ENCODE measurements at regions not wholly inside any gene's neighbourhood (a gene's known extent, or its start where the extent isn't known, plus 50 kb on each side); places are given as distances from the start of the nearest gene placed in this dataset.

DNA sequence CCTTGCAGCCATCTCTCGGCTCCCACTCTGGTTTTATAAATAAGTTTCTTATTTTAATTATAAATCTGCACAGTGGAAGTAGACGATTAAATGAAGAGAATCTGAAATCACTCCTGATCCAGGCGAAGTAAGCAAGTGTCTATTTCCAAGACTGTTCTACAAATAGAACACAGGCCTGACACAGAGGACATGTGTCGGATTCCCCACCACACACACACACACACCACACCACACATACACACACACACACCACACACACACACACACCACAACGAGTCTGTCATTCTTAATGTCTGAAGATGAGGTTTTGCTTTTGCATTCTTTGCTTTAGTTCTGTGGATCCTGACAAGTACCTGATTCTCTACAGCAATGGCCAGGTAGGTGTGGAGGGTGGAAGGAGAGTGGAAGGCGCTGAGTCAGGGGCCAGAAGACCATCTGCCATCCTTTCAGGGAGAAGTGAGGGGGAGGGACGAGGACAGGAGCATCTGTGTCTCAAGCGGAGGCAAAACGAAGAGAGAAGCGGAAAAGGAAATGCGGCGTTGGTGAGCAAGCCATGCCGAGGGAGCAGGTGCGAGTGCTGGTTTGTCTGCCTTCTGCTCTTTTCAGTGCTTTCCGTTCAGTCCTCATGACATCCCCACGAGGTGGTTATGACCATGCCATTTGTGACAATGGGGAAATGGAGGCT lies 110.2 kb downstream of the TEX26 start:
- H3K27me3 ChIP-seq (replicated peaks in 2 of 5; ENCODE audit: control insufficient read depth in 4 of 5, insufficient read depth in 5 of 5, low read length in 4 of 5) = peaks cover 0 to 73% (median 24%) of the 10 kb centered on the region in 5 experiments
- peaks cover 8 to 31% (median 28%) of the 10 kb centered on the region in 4 experiments for H3K4me1 ChIP-seq (ENCODE audit: control extremely low read depth in 1 of 4, control insufficient read depth in 4 of 4, insufficient read depth in 4 of 4, low read length in 3 of 4)
- 83% methylated on average over 12 of the region's 16 CpGs for WGBS (ENCODE audit: insufficient coverage)
- H3K36me3 ChIP-seq (ENCODE audit: control insufficient read depth in 4 of 4, insufficient read depth in 4 of 4, low read length in 3 of 4) = no peaks in the 10 kb centered on the region
- no peak overlapping the region for H3K4me3 ChIP-seq (ENCODE audit: control insufficient read depth in 1 of 7, extremely low read depth in 1 of 7, insufficient read depth in 4 of 7, low read depth in 2 of 7, low read length in 6 of 7)
- DNase-seq = no peak
- POLR2A ChIA-PET = no interaction called here
- no peak overlapping the region for H3K27ac ChIP-seq (ENCODE audit: insufficient read depth in 1 of 2, low read depth in 1 of 2, low read length in 2 of 2, poor library complexity in 1 of 2, severe bottlenecking in 2 of 2)
- no peaks in the 10 kb centered on the region for H3K9me3 ChIP-seq (ENCODE audit: control extremely low read depth in 1 of 5, control insufficient read depth in 4 of 5, insufficient read depth in 2 of 5, low read depth in 1 of 5, low read length in 4 of 5)
- CTCF ChIA-PET = interaction anchor here (0.6 kb wide), 1 partner anchor 20 kb away, joined by 4 read pairs; no protein-coding TSS in a partner anchor

DNA sequence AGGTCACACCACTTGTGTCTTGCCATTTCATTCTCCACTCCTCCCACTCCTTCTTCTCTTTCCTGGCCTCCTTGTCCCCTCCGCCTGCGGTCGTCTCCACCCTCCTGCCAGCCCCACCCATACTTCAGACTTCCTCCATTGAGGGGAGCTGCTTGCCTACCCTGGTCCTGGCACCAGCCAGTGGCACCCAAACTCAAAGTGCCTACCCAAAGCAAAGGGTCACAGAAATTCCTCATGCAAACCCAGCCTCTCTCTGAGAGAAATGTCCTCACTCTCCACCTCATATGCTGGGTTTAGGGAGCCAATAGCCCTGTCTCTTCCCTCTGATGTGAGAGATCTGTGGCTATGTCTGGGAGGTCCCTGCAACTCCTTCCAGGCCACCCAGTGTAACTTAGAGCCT lies 109.6 kb downstream of the TEX26 start:
- ChIA-PET POLR2A (no interaction called here), CTCF (no interaction called here)
- peaks cover 0 to 73% (median 27%) of the 10 kb centered on the region in 5 experiments for H3K27me3 ChIP-seq (replicated peaks in 2 of 5; ENCODE audit: control insufficient read depth in 4 of 5, insufficient read depth in 5 of 5, low read length in 4 of 5)
- 7% methylated on average over 3 of the region's 3 CpGs for WGBS (ENCODE audit: insufficient coverage)
- no peak for DNase-seq
- peaks cover 8 to 31% (median 28%) of the 10 kb centered on the region in 4 experiments for H3K4me1 ChIP-seq (ENCODE audit: control extremely low read depth in 1 of 4, control insufficient read depth in 4 of 4, insufficient read depth in 4 of 4, low read length in 3 of 4)
- H3K9me3 ChIP-seq (ENCODE audit: control extremely low read depth in 1 of 5, control insufficient read depth in 4 of 5, insufficient read depth in 2 of 5, low read depth in 1 of 5, low read length in 4 of 5) = no peaks in the 10 kb centered on the region
- H3K4me3 ChIP-seq (ENCODE audit: control insufficient read depth in 1 of 7, extremely low read depth in 1 of 7, insufficient read depth in 4 of 7, low read depth in 2 of 7, low read length in 6 of 7) = no peak overlapping the region
- H3K27ac ChIP-seq (ENCODE audit: insufficient read depth in 1 of 2, low read depth in 1 of 2, low read length in 2 of 2, poor library complexity in 1 of 2, severe bottlenecking in 2 of 2) = no peak overlapping the region
- H3K36me3 ChIP-seq (ENCODE audit: control insufficient read depth in 4 of 4, insufficient read depth in 4 of 4, low read length in 3 of 4) = no peaks in the 10 kb centered on the region

DNA sequence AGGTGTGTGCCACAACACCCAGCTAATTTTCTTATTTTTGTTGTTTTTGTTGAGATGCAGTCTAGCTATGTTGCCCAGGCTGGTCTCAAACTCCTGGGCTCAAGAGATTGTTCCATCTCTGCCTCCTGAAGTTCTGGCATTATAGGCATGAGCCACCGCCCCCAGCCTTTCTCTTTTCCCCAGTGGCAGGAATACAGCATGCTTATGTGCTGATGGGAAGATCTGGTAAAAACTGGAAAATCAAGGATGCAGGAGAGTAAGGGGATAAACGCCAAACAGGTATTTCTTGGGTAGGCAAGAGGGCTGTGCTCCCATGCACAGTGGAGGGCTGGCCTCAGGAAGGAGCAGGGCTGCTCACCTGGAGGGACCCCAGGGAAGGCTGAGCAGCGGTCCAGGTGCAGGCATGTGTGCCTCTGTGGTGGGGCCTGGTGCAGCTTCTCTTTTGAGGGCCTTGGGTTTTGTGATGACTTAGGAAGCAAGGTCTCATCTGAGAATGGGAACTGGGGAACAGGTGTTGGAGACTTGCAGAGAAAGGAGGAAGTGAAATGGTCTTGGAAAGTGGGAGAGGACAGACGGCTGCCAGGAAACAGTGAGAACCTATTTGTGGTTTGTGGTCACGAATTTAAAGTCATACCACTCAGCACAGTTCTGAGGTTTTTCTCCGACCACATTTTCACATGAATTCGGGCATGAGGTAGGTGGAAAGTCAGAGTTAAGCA lies 106.5 kb downstream of the TEX26 start:
- ChIA-PET CTCF (interaction anchor here (1.0 to 4.3 kb wide), 3 partner anchors 10 to 110 kb away, joined by 3 to 13 read pairs (median 4); no protein-coding TSS in a partner anchor), POLR2A (interaction anchor here (0.5 kb wide), 1 partner anchor 32 kb away, joined by 3 read pairs; no protein-coding TSS in a partner anchor)
- Histone ChIP-seq H3K4me1 (ENCODE audit: control extremely low read depth in 1 of 4, control insufficient read depth in 4 of 4, insufficient read depth in 4 of 4, low read length in 3 of 4) (peaks cover 8 to 14% (median 12%) of the 10 kb centered on the region in 4 experiments), H3K9me3 (ENCODE audit: control extremely low read depth in 1 of 5, control insufficient read depth in 4 of 5, insufficient read depth in 2 of 5, low read depth in 1 of 5, low read length in 4 of 5) (no peaks in the 10 kb centered on the region), H3K27me3 (replicated peaks in 2 of 5; ENCODE audit: control insufficient read depth in 4 of 5, insufficient read depth in 5 of 5, low read length in 4 of 5) (peaks cover 0 to 90% (median 40%) of the 10 kb centered on the region in 5 experiments), H3K4me3 (ENCODE audit: control insufficient read depth in 1 of 7, extremely low read depth in 1 of 7, insufficient read depth in 4 of 7, low read depth in 2 of 7, low read length in 6 of 7) (no peak overlapping the region), H3K27ac (ENCODE audit: insufficient read depth in 1 of 2, low read depth in 1 of 2, low read length in 2 of 2, poor library complexity in 1 of 2, severe bottlenecking in 2 of 2) (no peak overlapping the region), H3K36me3 (ENCODE audit: control insufficient read depth in 4 of 4, insufficient read depth in 4 of 4, low read length in 3 of 4) (no peaks in the 10 kb centered on the region)
- WGBS (ENCODE audit: insufficient coverage) = 21% methylated on average over 6 of the region's 7 CpGs
- DNase-seq = peak; percentile 63 to 88 (median 83)

DNA sequence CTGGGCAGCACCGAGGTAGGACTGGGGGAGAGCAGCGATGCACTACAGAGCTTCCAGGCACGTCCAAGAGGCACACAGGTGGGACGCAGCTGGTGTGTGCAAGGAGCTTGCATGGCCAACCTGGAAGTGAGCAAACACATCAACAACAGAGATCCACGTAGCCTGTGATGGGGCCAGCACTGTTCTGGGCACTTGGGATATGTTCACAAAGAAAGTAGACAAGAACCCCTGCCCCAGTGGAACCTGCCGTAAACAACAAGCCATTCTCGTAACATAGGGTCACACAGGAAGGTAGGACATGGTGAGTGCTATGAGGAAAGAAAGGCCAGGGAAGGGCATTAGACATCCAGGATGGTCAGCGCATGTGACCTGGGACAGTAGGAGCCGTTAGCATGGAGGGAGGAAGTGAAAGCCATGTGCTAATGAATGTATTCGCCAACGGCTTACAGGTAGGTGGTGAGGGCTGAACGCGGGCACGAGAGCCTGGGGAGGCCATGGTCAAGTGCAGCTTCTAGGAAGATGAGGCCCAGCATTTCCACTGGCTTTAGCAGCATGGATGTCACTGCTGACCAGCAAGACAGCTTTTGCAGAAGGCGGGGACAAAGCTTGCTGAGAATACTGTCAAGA lies 105.5 kb downstream of the TEX26 start:
- Histone ChIP-seq H3K36me3 (ENCODE audit: control insufficient read depth in 4 of 4, insufficient read depth in 4 of 4, low read length in 3 of 4) (no peaks in the 10 kb centered on the region), H3K27ac (ENCODE audit: insufficient read depth in 1 of 2, low read depth in 1 of 2, low read length in 2 of 2, poor library complexity in 1 of 2, severe bottlenecking in 2 of 2) (no peak overlapping the region), H3K27me3 (replicated peaks in 2 of 5; ENCODE audit: control insufficient read depth in 4 of 5, insufficient read depth in 5 of 5, low read length in 4 of 5) (peaks cover 0 to 87% (median 40%) of the 10 kb centered on the region in 5 experiments), H3K4me3 (ENCODE audit: control insufficient read depth in 1 of 7, extremely low read depth in 1 of 7, insufficient read depth in 4 of 7, low read depth in 2 of 7, low read length in 6 of 7) (no peak overlapping the region), H3K4me1 (ENCODE audit: control extremely low read depth in 1 of 4, control insufficient read depth in 4 of 4, insufficient read depth in 4 of 4, low read length in 3 of 4) (peaks cover 8 to 14% (median 12%) of the 10 kb centered on the region in 4 experiments), H3K9me3 (ENCODE audit: control extremely low read depth in 1 of 5, control insufficient read depth in 4 of 5, insufficient read depth in 2 of 5, low read depth in 1 of 5, low read length in 4 of 5) (no peaks in the 10 kb centered on the region)
- POLR2A ChIA-PET = interaction anchor here (0.5 kb wide), 1 partner anchor 31 kb away, joined by 3 read pairs; no protein-coding TSS in a partner anchor
- CTCF ChIA-PET = interaction anchor here (1.0 to 4.3 kb wide), 3 partner anchors 9 to 111 kb away, joined by 3 to 13 read pairs (median 4); no protein-coding TSS in a partner anchor
- no peak for DNase-seq
- WGBS (ENCODE audit: insufficient coverage) = 83% methylated on average over 14 of the region's 15 CpGs

DNA sequence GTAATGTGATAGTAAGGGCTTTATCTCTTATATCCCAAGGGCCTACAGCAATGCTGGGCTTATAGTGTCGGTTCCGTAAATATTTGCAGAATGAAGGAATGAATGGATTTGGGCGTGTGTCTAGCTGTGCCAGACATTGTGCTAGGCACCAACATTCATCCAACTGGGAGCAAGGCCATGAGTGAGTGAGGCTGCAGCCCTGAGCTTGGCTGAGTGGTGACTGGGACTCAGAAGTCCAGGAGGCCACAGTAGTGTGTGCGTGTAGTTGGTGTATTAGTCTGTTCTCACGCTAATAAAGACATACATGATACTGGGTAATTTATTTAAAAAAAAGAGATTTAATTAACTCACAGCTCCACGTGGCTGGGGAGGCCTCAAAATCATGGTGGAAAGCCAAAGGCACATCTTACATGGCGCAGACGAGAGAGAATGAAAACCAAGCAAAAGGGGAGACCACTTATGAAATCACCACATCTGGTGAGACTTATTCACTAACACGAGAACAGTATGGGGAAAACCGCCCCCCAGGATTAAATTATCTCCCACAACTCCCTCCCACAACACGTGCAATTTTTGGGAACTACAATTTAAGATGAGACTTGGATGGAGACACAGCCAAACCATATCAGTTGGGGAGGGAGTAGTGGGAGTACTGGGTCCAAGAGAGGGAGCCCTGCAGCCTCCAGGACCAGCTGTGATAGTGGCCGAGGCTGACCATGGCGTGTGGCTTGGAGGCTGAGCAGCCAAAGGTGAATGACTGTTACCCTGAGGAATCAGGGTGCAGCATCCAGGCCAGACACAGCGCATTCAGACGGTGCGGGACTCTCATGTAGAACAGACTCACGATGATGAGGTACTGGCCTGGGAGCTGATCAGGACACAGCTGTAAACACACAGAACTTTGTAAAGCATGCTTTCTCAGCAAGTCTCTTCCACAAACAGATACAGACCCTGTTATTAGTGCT lies 104.6 kb downstream of the TEX26 start:
- no peaks in the 10 kb centered on the region for H3K9me3 ChIP-seq (ENCODE audit: control extremely low read depth in 1 of 5, control insufficient read depth in 4 of 5, insufficient read depth in 2 of 5, low read depth in 1 of 5, low read length in 4 of 5)
- no peaks in the 10 kb centered on the region for H3K36me3 ChIP-seq (ENCODE audit: control insufficient read depth in 4 of 4, insufficient read depth in 4 of 4, low read length in 3 of 4)
- H3K27ac ChIP-seq (ENCODE audit: insufficient read depth in 1 of 2, low read depth in 1 of 2, low read length in 2 of 2, poor library complexity in 1 of 2, severe bottlenecking in 2 of 2) = no peak overlapping the region
- DNase-seq = no peak
- peaks cover 8 to 14% (median 12%) of the 10 kb centered on the region in 4 experiments for H3K4me1 ChIP-seq (ENCODE audit: control extremely low read depth in 1 of 4, control insufficient read depth in 4 of 4, insufficient read depth in 4 of 4, low read length in 3 of 4)
- no peak overlapping the region for H3K4me3 ChIP-seq (ENCODE audit: control insufficient read depth in 1 of 7, extremely low read depth in 1 of 7, insufficient read depth in 4 of 7, low read depth in 2 of 7, low read length in 6 of 7)
- ChIA-PET CTCF (interaction anchor here (4.3 kb wide), 1 partner anchor 12 kb away, joined by 13 read pairs; no protein-coding TSS in a partner anchor), POLR2A (no interaction called here)
- H3K27me3 ChIP-seq (replicated peaks in 2 of 5; ENCODE audit: control insufficient read depth in 4 of 5, insufficient read depth in 5 of 5, low read length in 4 of 5) = peaks cover 0 to 87% (median 45%) of the 10 kb centered on the region in 5 experiments
- WGBS (ENCODE audit: insufficient coverage) = 86% methylated on average over 13 of the region's 17 CpGs

DNA sequence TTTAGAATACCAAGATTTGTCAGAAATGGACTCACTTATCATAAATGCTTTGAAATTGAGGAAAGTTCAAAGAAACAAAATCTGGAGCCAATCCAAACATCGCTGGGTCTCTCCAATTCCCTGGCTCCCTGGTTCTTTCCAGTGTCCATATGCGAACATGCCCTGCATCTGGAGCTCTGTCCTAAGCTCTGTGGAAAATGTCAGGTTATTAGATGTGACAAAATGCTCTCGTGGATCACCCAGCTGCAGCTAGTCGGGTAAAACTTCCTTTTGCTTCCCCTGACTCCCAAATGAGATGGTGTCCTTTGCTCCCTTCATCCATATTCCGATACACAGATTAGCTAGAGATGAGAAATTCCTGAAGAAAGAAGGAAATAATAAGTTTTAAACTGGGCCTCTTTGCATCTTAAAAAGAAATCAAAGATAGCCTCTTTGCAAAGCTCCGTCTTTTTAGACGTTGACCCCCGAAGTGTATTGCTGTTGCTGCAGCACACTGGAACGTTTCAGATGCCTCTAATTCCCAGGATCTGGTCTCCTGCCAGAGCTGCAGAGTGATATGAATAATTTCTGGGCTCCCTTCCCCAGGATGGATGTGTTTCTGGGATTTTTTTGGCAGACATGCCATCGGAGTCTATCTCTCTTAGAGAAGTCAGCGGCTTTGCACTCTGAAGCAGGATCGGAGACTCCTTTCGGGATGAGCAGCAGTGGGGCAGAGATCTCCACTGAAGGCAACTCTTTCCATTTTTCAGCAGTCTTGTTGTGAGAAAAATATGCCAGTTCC lies 102.9 kb downstream of the TEX26 start:
- Histone ChIP-seq H3K36me3 (ENCODE audit: control insufficient read depth in 4 of 4, insufficient read depth in 4 of 4, low read length in 3 of 4) (no peaks in the 10 kb centered on the region), H3K27me3 (replicated peaks in 2 of 5; ENCODE audit: control insufficient read depth in 4 of 5, insufficient read depth in 5 of 5, low read length in 4 of 5) (peaks cover 0 to 90% (median 43%) of the 10 kb centered on the region in 5 experiments), H3K4me1 (ENCODE audit: control extremely low read depth in 1 of 4, control insufficient read depth in 4 of 4, insufficient read depth in 4 of 4, low read length in 3 of 4) (peaks cover 8 to 14% (median 12%) of the 10 kb centered on the region in 4 experiments), H3K4me3 (ENCODE audit: control insufficient read depth in 1 of 7, extremely low read depth in 1 of 7, insufficient read depth in 4 of 7, low read depth in 2 of 7, low read length in 6 of 7) (no peak overlapping the region), H3K9me3 (ENCODE audit: control extremely low read depth in 1 of 5, control insufficient read depth in 4 of 5, insufficient read depth in 2 of 5, low read depth in 1 of 5, low read length in 4 of 5) (no peaks in the 10 kb centered on the region), H3K27ac (ENCODE audit: insufficient read depth in 1 of 2, low read depth in 1 of 2, low read length in 2 of 2, poor library complexity in 1 of 2, severe bottlenecking in 2 of 2) (no peak overlapping the region)
- no peak for DNase-seq
- ChIA-PET CTCF (interaction anchor here (4.3 kb wide), 1 partner anchor 14 kb away, joined by 13 read pairs; no protein-coding TSS in a partner anchor), POLR2A (interaction anchor here (0.6 kb wide), 1 partner anchor 127 kb away, joined by 5 read pairs; no protein-coding TSS in a partner anchor)
- WGBS (ENCODE audit: insufficient coverage) = 92% methylated on average over 11 of the region's 13 CpGs
